ENCODE measurements at regions not wholly inside any gene's neighbourhood (a gene's known extent, or its start where the extent isn't known, plus 50 kb on each side); places are given as distances from the start of the nearest gene placed in this dataset.

- no peak overlapping the region for H3K27ac ChIP-seq (ENCODE audit: low read depth, low read length)
- H3K4me1 ChIP-seq (ENCODE audit: control insufficient read depth, insufficient read depth, low read length), result no peaks in the 10 kb centered on the region
- no peak for DNase-seq (ENCODE audit: low read depth in 4 of 6, low spot score in 6 of 6)
- H3K9me3 ChIP-seq (ENCODE audit: control insufficient read depth, insufficient read depth, low read length), result no peaks in the 10 kb centered on the region
- H3K27me3 ChIP-seq (ENCODE audit: control insufficient read depth, insufficient read depth, low read length), result no peaks in the 10 kb centered on the region
- no peaks in the 10 kb centered on the region for H3K36me3 ChIP-seq (ENCODE audit: control insufficient read depth, insufficient read depth, low read length)
- H3K4me3 ChIP-seq (ENCODE audit: low read depth, low read length), result no peak overlapping the region
Measured at GRCh38 chrX:117771384-117771783, 345.2 kb downstream of the KLHL13 start.

- no peak for DNase-seq (ENCODE audit: low read depth in 4 of 6, low spot score in 6 of 6)
- no peaks in the 10 kb centered on the region for H3K4me1 ChIP-seq (ENCODE audit: control insufficient read depth, insufficient read depth, low read length)
Measured at GRCh38 chrX:117768861-117769604, 347.6 kb downstream of the KLHL13 start.

GRCh38 chrX:117765211-117765610 lies 351.4 kb downstream of the KLHL13 start:
- no peak overlapping the region for H3K4me3 ChIP-seq (ENCODE audit: low read depth, low read length)
- no peaks in the 10 kb centered on the region for H3K9me3 ChIP-seq (ENCODE audit: control insufficient read depth, insufficient read depth, low read length)
- no peaks in the 10 kb centered on the region for H3K4me1 ChIP-seq (ENCODE audit: control insufficient read depth, insufficient read depth, low read length)
- DNase-seq (ENCODE audit: low read depth in 4 of 6, low spot score in 6 of 6), result peak in 2 of 6 donors; percentile 18 to 37
- no peaks in the 10 kb centered on the region for H3K36me3 ChIP-seq (ENCODE audit: control insufficient read depth, insufficient read depth, low read length)
- WGBS (ENCODE audit: insufficient coverage), result no CpG with 5 or more reads among the region's 1 CpG
- H3K27me3 ChIP-seq (ENCODE audit: control insufficient read depth, insufficient read depth, low read length), result no peaks in the 10 kb centered on the region
- H3K27ac ChIP-seq (ENCODE audit: low read depth, low read length), result no peak overlapping the region

More at GRCh38 chrX:117768861-117769604, 347.6 kb downstream of the KLHL13 start:
- Histone ChIP-seq H3K4me3 (ENCODE audit: low read depth, low read length) (no peak overlapping the region), H3K9me3 (ENCODE audit: control insufficient read depth, insufficient read depth, low read length) (no peaks in the 10 kb centered on the region), H3K27me3 (ENCODE audit: control insufficient read depth, insufficient read depth, low read length) (no peaks in the 10 kb centered on the region), H3K27ac (ENCODE audit: low read depth, low read length) (no peak overlapping the region), H3K36me3 (ENCODE audit: control insufficient read depth, insufficient read depth, low read length) (no peaks in the 10 kb centered on the region)
- WGBS (ENCODE audit: insufficient coverage), result 90% methylated on average over 34 of the region's 37 CpGs

- Histone ChIP-seq H3K36me3 (ENCODE audit: control insufficient read depth, insufficient read depth, low read length) (no peaks in the 10 kb centered on the region), H3K4me1 (ENCODE audit: control insufficient read depth, insufficient read depth, low read length) (no peaks in the 10 kb centered on the region), H3K9me3 (ENCODE audit: control insufficient read depth, insufficient read depth, low read length) (no peaks in the 10 kb centered on the region), H3K4me3 (ENCODE audit: low read depth, low read length) (no peak overlapping the region), H3K27me3 (ENCODE audit: control insufficient read depth, insufficient read depth, low read length) (no peaks in the 10 kb centered on the region), H3K27ac (ENCODE audit: low read depth, low read length) (peak overlapping the region; percentile 13)
- DNase-seq (ENCODE audit: low read depth in 4 of 6, low spot score in 6 of 6), result no peak
Measured at GRCh38 chrX:117752745-117753144, 363.9 kb downstream of the KLHL13 start.

- WGBS (ENCODE audit: insufficient coverage), result no CpG with 5 or more reads among the region's 2 CpGs
- H3K27ac ChIP-seq (ENCODE audit: low read depth, low read length), result no peak overlapping the region
- DNase-seq (ENCODE audit: low read depth in 4 of 6, low spot score in 6 of 6), result no peak
Measured at GRCh38 chrX:117751155-117751554, 365.5 kb downstream of the KLHL13 start.

GRCh38 chrX:117744958-117745357 lies 371.7 kb downstream of the KLHL13 start:
- DNase-seq (ENCODE audit: low read depth in 4 of 6, low spot score in 6 of 6), result no peak
- no peaks in the 10 kb centered on the region for H3K9me3 ChIP-seq (ENCODE audit: control insufficient read depth, insufficient read depth, low read length)
- H3K36me3 ChIP-seq (ENCODE audit: control insufficient read depth, insufficient read depth, low read length), result no peaks in the 10 kb centered on the region
- H3K27me3 ChIP-seq (ENCODE audit: control insufficient read depth, insufficient read depth, low read length), result no peaks in the 10 kb centered on the region
- no peaks in the 10 kb centered on the region for H3K4me1 ChIP-seq (ENCODE audit: control insufficient read depth, insufficient read depth, low read length)
- H3K27ac ChIP-seq (ENCODE audit: low read depth, low read length), result no peak overlapping the region
- H3K4me3 ChIP-seq (ENCODE audit: low read depth, low read length), result no peak overlapping the region

More at GRCh38 chrX:117751155-117751554, 365.5 kb downstream of the KLHL13 start:
- H3K9me3 ChIP-seq (ENCODE audit: control insufficient read depth, insufficient read depth, low read length), result no peaks in the 10 kb centered on the region
- H3K4me1 ChIP-seq (ENCODE audit: control insufficient read depth, insufficient read depth, low read length), result no peaks in the 10 kb centered on the region
- H3K4me3 ChIP-seq (ENCODE audit: low read depth, low read length), result no peak overlapping the region
- no peaks in the 10 kb centered on the region for H3K36me3 ChIP-seq (ENCODE audit: control insufficient read depth, insufficient read depth, low read length)
- H3K27me3 ChIP-seq (ENCODE audit: control insufficient read depth, insufficient read depth, low read length), result no peaks in the 10 kb centered on the region

GRCh38 chrX:117743469-117744251 lies 372.9 kb downstream of the KLHL13 start:
- DNase-seq (ENCODE audit: low read depth in 4 of 6, low spot score in 6 of 6), result no peak
- Histone ChIP-seq H3K27me3 (ENCODE audit: control insufficient read depth, insufficient read depth, low read length) (no peaks in the 10 kb centered on the region), H3K9me3 (ENCODE audit: control insufficient read depth, insufficient read depth, low read length) (no peaks in the 10 kb centered on the region), H3K27ac (ENCODE audit: low read depth, low read length) (no peak overlapping the region), H3K4me3 (ENCODE audit: low read depth, low read length) (no peak overlapping the region), H3K4me1 (ENCODE audit: control insufficient read depth, insufficient read depth, low read length) (no peaks in the 10 kb centered on the region), H3K36me3 (ENCODE audit: control insufficient read depth, insufficient read depth, low read length) (no peaks in the 10 kb centered on the region)
- 56% methylated on average over 2 of the region's 3 CpGs for WGBS (ENCODE audit: insufficient coverage)

- no CpG with 5 or more reads among the region's 1 CpG for WGBS (ENCODE audit: insufficient coverage)
- no peaks in the 10 kb centered on the region for H3K27me3 ChIP-seq (ENCODE audit: control insufficient read depth, insufficient read depth, low read length)
- no peak overlapping the region for H3K4me3 ChIP-seq (ENCODE audit: low read depth, low read length)
- no peaks in the 10 kb centered on the region for H3K36me3 ChIP-seq (ENCODE audit: control insufficient read depth, insufficient read depth, low read length)
- DNase-seq (ENCODE audit: low read depth in 4 of 6, low spot score in 6 of 6), result no peak
- H3K27ac ChIP-seq (ENCODE audit: low read depth, low read length), result no peak overlapping the region
- no peaks in the 10 kb centered on the region for H3K4me1 ChIP-seq (ENCODE audit: control insufficient read depth, insufficient read depth, low read length)
- no peaks in the 10 kb centered on the region for H3K9me3 ChIP-seq (ENCODE audit: control insufficient read depth, insufficient read depth, low read length)
Measured at GRCh38 chrX:117713411-117713810, 403.2 kb downstream of the KLHL13 start.

GRCh38 chrX:117711782-117712181 lies 404.8 kb downstream of the KLHL13 start:
- Histone ChIP-seq H3K27ac (ENCODE audit: low read depth, low read length) (no peak overlapping the region), H3K36me3 (ENCODE audit: control insufficient read depth, insufficient read depth, low read length) (no peaks in the 10 kb centered on the region), H3K4me1 (ENCODE audit: control insufficient read depth, insufficient read depth, low read length) (no peaks in the 10 kb centered on the region), H3K27me3 (ENCODE audit: control insufficient read depth, insufficient read depth, low read length) (no peaks in the 10 kb centered on the region), H3K9me3 (ENCODE audit: control insufficient read depth, insufficient read depth, low read length) (no peaks in the 10 kb centered on the region), H3K4me3 (ENCODE audit: low read depth, low read length) (no peak overlapping the region)
- WGBS (ENCODE audit: insufficient coverage), result no CpG with 5 or more reads among the region's 1 CpG
- peak in 5 of 6 donors; percentile 4 to 81 (median 11) for DNase-seq (ENCODE audit: low read depth in 4 of 6, low spot score in 6 of 6)

Measured in spinal cord (tissue), 9 donors.